ENCODE measurements at regions not wholly inside any gene's neighbourhood (a gene's known extent, or its start where the extent isn't known, plus 50 kb on each side); places are given as distances from the start of the nearest gene placed in this dataset.

DNA sequence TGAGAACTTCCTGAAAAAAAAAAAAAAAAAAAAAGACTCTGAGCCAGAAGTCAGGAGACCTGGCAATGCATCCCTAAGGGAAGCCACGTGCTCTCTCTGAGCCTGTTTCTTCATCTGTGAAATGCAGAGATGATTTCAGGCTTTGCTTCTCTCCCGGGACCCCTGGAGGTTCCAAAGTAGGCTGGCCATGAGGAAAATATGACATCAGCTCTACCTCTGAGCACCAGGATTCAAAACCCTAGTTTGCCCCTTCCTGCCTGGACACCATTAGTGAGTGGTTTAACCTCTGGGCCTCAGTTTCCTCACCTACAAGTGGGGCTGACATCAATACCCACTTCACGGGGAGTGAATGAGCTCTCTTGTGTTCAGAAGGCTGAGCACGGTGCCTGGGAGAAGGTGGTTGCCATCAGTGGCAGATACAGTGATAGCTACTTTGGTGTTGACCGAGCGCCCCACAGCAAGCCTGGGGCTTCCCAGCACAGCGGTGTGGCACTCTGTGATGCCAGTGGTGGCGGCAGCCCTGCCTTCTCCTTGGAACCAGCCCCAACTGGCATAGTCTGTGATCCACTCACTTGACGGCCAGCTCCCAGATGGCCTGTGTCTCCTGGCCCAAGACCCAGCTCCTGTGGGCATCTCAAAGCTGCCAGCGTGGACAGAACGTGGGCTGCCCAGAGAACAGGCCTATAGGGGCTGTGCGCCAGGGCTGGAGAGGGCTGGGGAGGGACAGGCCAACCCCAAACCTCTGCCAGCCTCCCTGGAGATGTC is 153.1 kb upstream of the UNC5B start:
- TF ChIP-seq, protein P1, sequence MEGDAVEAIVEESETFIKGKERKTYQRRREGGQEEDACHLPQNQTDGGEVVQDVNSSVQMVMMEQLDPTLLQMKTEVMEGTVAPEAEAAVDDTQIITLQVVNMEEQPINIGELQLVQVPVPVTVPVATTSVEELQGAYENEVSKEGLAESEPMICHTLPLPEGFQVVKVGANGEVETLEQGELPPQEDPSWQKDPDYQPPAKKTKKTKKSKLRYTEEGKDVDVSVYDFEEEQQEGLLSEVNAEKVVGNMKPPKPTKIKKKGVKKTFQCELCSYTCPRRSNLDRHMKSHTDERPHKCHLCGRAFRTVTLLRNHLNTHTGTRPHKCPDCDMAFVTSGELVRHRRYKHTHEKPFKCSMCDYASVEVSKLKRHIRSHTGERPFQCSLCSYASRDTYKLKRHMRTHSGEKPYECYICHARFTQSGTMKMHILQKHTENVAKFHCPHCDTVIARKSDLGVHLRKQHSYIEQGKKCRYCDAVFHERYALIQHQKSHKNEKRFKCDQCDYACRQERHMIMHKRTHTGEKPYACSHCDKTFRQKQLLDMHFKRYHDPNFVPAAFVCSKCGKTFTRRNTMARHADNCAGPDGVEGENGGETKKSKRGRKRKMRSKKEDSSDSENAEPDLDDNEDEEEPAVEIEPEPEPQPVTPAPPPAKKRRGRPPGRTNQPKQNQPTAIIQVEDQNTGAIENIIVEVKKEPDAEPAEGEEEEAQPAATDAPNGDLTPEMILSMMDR (IDR thresholded peaks at IDR 0.05): no peak
- TF ChIP-seq EP300 (IDR thresholded peaks at IDR 0.05): no peak

Data from ovary (tissue), 3 donors.